Ureter (tissue), 1 donor: ENCODE measurements at regions not wholly inside any gene's neighbourhood (a gene's known extent, or its start where the extent isn't known, plus 50 kb on each side); places are given as distances from the start of the nearest gene placed in this dataset.

ENCODE experiments used
- DNase-seq: peaks from one replicate; pipeline ENCODE4 v3.0.0-alpha.2; 2020; ENCODE audit warnings: low spot score
- donor health status: DM: yes; HTN: yes; CAD: no.

DNA sequence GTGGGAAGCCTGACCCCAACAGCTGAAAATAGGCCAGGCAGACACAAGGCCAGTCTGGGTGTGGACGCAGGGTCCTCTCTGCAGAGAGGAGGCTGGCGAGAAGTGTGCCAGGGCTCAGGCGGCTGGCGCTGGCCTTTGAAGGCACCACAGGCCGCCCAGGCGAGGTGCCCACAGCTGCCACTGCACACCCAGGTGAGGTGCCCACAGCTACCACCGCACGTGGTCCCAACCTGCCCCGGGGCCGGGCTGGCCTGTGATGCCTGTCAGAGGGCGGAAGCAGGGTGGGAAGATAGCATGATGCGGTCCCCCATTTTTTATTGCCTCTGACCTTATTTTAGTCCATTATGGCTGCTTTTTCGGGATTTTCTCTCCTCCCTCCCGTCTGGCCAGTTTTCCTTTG lies 1303.9 kb downstream of the BRD1 start:
- no peak for DNase-seq

DNA sequence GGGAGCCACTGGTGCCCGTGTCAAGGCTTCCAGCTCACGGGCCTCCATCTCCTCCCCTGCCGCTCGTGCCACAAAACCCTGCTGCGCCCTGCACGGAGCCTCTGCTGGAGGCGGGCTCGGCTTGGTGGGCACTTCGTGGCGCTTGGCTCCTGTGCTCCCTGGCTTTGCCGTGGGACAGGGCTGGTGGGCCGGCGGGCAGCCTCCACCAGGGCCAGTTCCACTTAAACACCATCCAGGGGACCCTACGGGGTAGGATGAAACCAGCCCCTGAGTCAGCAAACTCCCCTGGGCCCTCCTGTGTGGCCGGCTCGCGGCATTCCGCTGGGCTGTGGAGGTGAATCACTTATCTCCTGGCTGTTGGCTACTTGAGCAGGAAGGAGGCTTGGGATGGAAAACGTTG lies 1304.6 kb downstream of the BRD1 start:
- DNase-seq = no peak

DNA sequence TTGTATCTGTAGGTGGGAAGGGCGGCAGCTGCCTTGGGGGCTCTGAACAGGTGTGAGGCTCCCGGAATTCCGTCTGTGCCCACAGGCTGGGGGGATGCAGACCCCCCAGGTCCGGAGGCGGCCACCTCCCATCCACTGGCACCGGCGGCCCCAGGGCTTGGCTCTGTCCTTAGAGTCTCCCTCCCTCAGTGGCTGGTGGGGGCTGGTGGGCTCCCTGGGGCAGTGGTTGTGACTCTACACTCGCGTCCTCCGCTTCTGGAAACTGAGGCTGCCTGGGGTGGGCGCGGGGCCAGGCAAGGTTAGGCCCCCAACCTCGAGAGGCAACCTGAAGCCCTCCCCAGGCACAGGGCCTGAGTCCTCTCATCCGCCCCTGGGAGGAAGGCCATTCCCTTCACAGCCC lies 1305.4 kb downstream of the BRD1 start:
- DNase-seq = no peak

GRCh38 chr22:48520884-48521588 lies 1306.6 kb downstream of the BRD1 start:
- DNase-seq = no peak

GRCh38 chr22:48520207-48520606 lies 1307.5 kb downstream of the BRD1 start:
- DNase-seq = no peak

- DNase-seq = no peak
Measured at GRCh38 chr22:48517039-48518030, 1310.3 kb downstream of the BRD1 start.

GRCh38 chr22:48516571-48516970 lies 1311.1 kb downstream of the BRD1 start:
- no peak for DNase-seq

- DNase-seq = no peak
Measured at GRCh38 chr22:48515571-48516200, 1312.0 kb downstream of the BRD1 start.

DNA sequence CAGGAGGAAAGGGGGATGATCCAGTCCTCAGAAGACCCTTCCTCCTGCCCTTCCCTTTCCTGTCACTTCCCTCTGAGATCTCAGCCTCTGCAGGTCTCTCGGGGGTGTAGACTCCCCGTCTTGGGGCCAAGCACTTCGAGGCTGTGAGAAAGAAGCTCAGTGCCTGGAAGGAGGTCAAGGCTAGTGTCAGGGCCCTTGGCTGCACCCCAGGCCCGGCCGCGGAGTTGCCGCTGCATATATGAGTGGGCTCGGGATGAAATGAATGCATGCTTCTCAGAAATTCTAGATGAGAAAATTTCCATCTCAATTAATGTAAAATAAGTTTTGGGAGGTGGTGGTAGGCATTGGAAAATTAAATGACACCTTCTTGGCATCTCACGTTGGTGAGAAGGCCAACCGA lies 1313.7 kb downstream of the BRD1 start:
- DNase-seq = no peak

GRCh38 chr22:48513446-48513845 lies 1314.2 kb downstream of the BRD1 start:
- DNase-seq = no peak

- DNase-seq = no peak
Measured at GRCh38 chr22:48511781-48512327, 1315.8 kb downstream of the BRD1 start.

DNA sequence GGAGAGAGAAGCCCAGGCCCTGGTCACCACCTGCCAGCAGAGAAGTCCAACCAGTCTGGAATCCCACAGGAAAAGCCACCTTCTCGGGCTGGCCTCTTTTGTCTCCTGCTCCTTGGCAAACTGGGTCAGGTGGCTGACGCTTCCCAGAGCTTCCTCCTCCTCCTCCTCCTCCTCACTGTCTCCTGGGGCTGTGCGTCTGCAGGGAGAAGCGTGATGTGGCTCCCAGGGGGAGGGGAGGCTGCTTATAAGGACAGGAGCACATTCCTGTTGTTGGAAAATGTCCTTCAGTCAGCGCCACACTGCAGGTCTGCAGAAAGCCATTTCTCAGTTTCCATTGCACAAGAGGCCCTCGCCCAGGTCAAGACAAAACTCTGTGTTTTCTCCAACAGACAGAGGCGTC lies 1316.5 kb downstream of the BRD1 start:
- no peak for DNase-seq

- DNase-seq = no peak
Measured at GRCh38 chr22:48510599-48510998, 1317.1 kb downstream of the BRD1 start.

GRCh38 chr22:48507595-48508350 lies 1319.9 kb downstream of the BRD1 start:
- DNase-seq = no peak

- DNase-seq = no peak
Measured at GRCh38 chr22:48507171-48507570, 1320.5 kb downstream of the BRD1 start.

DNA sequence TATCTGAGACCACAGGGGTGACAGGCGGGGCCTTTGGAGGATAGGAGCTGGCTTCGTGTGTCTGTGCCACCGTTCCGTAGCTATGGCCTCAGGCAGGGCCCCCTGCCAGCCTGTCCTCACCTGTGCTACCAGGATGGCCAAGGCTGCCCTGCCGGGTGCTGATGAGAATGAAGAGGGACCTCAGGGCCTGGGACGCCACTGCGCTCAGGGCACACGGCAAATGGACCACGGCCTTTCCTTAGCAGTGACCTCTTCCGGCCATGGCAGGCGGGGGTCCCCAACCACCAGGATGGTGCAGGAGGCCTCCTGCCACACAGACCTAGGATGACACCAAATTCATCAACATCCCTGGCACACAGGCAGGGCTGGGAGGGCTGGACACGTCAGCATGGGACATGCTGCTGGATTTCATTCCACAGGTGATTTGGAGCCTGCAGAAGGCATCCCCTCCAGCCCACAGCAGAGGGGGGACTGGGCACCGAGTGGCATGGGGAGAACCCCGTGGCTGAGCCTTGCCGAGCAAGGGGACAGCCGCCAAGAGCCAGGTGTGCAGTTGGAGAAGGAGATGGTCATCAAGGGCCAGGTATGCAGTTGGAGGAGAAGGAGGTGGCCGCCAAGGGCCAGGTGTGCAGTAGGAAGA lies 1321.0 kb downstream of the BRD1 start:
- DNase-seq = no peak

DNA sequence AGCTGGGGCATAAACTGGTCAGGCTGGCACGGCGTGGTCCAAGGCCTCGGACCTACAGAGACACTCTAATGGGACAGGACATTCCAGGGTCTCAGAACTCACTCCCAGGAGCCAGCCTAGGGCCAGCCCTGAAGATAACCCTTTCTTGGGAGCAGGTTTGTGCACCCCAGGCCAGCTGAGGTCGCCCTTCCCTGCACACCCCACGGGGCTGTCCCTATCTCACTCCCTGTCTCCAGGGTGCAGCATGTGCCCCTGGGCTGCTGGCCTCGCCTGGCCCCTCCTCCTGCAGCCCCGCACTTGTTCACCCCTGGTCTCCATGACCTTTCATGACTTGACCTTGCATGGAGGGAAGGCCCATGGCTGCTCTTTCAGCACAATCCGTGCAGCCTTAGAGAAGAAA lies 1321.8 kb downstream of the BRD1 start:
- no peak for DNase-seq

DNA sequence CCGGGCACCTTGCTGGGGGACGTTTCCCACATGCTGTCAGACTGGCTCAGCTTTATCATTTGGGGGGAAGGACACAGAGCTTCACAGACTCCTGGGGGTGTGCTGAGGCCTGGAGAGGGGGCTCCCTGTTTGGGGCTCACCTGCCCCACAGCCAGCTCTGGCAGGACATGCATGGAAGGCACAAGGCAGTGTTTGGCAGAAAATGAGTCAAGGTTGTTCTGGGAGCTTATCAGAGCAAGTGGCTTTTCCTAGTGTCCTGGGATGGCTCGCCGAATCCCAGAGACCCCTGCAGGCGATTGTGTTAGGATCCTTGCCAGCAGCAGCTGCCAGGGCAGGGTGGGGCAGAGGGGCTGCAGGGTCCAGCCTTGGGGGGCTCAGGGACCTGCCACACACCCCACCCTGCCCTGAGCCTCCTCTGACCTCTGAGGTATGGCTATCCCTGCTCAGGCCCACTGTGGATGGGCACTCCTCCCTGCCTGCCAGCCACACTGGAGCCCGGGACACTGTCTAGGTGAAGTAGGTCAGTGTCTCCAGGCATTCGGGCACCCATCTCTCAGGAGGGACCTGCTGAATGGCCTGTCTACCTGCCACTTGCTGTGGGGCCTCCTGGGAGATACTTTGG lies 1323.0 kb downstream of the BRD1 start:
- DNase-seq = no peak

GRCh38 chr22:48503876-48504275 lies 1323.8 kb downstream of the BRD1 start:
- no peak for DNase-seq

- DNase-seq = no peak
Measured at GRCh38 chr22:48503035-48503625, 1324.5 kb downstream of the BRD1 start.
